ENCODE measurements at regions not wholly inside any gene's neighbourhood (a gene's known extent, or its start where the extent isn't known, plus 50 kb on each side); places are given as distances from the start of the nearest gene placed in this dataset.
A peak's percentile ranks its signal among the peaks of the same experiment; 100 is the strongest.
"Not testable (repeated sequence)": the region's sequence is repeated elsewhere in the genome, so short reads cannot be mapped to it uniquely, and the experiment has no call there.

DNA sequence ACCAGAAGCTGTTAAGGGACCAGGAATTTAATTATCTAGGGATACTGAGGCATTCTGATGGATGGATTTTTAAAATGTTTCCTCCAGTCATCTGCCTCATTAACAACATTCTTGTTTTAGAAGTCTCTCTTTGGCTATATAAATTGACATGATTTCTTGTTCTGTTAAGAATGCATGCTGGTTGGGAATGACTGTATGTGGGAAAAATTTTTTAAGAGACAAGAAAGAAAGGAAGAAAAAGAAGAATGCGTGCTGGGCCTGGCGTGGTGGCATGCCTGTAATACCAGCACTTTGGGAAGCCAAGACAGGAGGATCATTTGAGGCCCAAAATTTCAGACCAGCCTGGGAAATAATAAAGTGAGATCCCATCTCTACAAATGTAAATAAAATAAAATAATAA lies 203.6 kb downstream of the GJA1 start:
- no peak for DNase-seq (ENCODE audit: low read depth)

DNA sequence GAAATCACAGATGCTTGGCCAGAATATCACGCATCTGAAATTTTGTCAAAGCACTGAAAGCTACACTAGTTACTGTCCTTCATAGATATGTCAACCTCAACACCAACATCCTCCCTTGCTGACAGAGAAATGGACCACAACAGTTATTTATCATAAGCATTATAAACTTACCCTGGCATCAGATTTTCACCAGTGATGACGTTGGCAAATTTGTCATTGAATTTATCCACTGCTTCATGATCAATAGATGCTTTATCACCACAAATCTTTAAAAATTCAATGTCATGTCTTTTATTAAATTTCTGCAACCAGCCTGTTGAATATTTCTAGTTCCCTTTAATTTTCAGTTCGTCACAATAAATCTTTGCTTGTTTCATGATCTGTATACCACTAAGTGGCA lies 205.7 kb downstream of the GJA1 start:
- DNase-seq (ENCODE audit: low read depth) = no peak

DNA sequence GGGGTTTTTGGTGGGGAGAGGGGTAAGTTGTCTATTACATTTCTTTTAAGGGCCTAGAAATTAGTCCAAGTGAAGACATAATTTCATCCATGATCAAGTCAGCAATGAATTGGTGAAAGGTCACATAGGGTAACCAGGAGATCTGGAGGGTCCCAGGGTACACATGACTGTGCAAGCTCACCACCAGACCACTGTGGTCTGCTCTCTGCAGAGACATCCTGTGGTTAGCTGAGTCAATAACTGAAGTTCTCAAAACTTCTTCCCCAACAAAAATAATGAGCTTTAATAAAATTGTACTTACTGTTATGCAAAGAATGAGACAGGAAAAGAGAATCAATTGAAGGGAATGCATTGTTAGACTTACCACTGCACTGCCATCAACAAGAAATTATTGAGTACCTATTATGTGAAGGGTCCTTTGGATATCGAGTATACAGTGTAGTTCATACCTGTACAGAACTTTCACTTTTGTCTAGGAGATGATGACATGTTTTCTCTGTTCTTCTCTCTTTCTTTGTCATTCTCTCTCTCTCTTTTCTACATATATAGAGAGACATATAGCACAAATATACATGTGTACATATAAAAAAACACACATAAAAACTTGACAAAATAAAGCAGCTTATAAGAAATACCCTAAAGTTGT lies 209.8 kb downstream of the GJA1 start:
- DNase-seq (ENCODE audit: low read depth) = peak; percentile 37

DNA sequence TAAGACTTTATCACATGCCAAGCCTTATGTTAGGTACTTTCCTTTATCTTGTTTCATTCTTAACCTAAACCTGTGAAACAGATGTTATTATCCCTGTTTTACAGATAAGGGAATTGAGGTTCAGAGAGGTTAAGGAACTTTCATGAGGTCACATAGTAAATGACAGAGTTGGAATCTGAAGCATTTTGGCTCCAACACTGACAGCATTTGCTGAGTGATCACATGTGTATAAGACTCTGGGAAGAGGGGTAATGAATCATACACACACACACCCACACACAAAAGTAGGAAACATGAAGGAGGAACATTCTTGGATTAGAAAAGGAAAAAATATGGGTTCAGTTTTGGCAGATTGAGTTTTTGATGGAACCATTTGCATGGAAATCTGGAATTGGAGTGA lies 212.5 kb downstream of the GJA1 start:
- DNase-seq (ENCODE audit: low read depth) = peak; percentile 60

DNA sequence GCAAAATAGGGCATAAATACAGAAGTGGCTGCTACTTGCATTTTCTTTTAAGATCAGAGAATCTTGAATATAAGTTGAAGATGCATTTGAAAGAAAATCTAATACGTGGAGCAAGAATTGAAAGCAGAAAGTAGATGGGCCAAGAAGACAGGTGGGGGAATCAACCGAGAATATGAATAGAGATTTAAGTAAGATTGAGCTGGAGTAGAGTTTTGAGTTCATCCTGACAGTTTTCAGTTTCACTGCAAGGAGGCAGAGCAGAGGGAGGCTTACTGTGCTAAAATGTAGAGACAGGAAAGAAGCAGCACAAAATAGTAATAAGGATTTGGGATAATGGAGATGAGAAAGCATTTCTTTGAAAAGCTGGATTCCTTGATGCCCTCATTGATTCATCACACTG lies 214.5 kb downstream of the GJA1 start:
- DNase-seq (ENCODE audit: low read depth) = no peak

DNA sequence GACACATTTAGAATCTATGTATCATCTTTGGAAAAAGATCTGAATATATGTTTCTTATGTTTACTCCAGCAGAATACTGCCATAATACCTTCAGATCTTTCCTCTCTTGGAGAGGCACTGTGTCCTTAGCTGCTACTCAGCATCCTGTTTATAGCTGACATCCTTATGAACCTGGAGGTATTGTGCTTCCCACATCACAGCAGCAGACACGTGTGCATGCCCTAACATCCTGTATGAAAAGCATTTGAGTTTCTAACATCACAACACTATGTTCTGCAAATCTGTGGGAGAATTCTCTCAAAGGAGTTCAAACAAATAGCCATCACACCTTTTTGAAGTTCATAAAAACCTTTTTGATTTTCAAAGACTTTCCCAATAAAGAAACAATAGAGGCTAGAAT lies 216.0 kb downstream of the GJA1 start:
- no peak for DNase-seq (ENCODE audit: low read depth)

DNA sequence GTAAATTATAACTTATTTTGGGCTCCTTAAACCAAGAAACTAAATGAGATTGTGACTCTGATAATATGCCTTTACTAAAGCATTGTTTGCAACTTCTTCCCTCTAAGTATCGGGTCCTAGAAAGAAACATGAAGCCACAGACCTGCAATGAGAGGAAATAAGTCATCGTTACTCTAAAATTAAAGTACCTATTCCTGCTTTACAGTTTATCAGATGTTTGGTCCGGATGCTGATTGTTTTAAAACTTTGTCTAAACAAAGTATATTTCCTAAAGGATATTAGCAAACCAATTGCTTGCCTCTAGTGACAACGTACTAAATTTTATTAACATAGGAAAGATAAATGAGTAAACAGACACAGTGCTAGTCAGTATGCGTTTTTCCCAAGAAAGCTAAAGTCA lies 216.8 kb downstream of the GJA1 start:
- DNase-seq (ENCODE audit: low read depth) = no peak

DNA sequence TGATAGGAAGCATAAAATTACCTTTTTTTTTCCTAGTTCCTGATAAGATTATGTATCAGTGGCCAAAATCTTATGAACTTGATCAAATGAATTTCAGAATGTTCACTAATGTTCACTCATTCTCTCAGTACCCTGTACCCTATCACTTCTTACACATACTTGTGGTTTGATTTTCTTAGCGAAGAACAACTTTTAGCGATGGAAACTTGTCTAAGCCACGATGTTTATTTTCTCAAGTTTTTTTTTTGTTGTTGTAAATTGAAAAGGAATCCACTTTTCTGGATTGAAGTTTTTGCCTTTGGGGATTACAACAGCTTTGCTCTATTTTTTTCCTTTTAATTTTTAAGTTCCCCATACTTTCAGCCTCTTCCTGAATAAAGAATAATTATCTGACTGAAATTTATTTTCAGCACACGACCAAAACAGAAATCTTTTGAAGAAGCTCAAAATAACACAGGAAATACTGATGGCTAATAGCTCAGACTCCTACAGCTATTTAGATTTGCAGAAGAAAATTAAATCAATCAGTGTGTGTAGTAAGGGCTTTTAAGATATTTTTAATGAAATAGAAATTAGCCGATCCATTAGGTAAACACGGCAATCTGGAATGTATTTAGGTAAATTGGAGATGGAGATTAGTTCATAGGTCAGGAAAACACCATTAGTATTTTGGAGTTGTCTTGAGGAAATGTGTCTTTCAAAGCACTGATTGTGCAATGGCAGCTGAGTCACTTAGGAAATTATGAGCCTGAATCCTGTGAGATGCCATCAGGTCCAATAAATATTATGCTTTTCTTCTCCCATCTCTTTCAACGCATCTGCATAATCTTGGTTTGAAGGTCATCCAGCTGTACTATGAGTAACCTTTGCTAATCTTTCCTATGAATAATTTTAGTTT lies 217.5 kb downstream of the GJA1 start:
- peak; percentile 68 for DNase-seq (ENCODE audit: low read depth)

DNA sequence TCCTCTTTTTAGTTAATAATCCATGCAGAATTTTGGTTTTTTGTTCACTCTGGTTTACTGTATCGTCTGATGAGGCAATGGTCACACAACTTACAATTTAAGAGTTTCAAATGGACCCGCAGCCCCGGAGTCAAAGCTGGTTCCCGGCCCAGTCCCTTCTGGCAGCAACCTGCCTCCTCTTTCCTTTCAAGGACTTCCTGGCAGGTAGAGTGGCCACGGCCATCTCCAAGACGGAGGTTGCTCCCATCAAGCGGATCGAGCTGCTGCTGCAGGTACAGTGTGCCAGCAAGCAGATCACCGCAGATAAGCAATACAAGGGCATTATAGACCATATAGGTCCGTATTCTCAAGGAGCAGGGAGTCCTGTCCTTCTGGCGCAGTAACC lies 218.2 kb downstream of the GJA1 start:
- DNase-seq (ENCODE audit: low read depth) = no peak

DNA sequence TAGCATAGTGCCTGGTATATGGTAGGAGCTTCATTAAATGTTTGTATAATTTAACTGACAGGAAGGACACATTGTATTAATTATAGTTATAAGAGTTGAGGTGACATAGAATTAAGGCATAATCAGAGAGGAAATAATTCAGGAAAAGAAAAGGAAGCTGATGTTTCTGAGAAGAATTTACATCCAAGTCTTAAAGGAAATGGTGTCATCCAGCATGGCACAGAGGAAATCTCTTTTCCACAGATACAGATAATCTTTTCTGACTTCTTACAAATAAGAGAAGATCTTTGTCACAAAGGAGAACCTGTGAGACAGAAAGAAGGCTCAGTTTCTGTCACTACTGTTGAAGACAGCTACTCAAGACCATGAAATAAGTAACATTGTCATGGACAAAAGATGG lies 222.5 kb downstream of the GJA1 start:
- no peak for DNase-seq (ENCODE audit: low read depth)

DNA sequence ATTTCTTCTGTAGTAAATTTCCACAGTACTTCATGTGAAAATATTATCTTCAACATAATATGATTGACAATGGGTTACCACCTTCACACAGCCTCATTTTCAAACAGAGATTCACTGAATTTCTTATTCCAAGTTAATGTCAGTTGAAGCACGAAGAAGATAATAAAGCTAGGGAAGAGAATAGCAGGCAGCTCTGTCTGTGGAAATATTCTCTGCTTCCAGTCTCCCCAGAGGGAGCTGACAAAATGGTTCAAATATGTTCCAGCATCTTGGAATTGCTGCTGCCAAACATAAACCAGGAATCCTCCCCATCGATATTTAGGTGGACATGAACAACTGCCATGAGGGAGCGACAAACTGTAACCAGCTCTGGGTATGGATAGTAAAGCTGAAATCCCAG lies 224.8 kb downstream of the GJA1 start:
- no peak for DNase-seq (ENCODE audit: low read depth)

DNA sequence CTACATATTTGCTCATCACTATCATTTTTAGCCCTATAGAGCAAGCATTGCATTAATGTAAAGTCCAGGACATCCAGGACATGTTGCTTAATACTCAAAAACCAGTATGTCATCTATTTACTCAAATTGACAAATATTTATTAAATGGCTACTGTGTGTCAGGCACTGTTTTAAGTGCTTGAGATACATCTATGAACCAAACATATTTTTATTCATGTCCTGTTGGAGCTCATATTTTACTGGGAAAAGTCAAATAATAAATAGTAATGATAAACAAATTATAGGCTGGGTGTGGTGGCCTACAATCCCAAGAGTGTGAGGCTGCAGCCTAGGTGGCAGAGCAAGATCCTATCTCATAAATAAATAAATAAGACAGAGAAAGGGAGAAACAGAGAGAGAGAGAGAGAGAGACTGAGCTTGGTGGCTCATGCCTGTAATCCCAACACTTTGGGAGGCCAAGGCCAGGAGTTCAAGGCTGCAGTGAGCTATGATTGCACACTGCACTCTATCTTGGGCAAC lies 227.9 kb downstream of the GJA1 start:
- DNase-seq (ENCODE audit: low read depth) = no peak

DNA sequence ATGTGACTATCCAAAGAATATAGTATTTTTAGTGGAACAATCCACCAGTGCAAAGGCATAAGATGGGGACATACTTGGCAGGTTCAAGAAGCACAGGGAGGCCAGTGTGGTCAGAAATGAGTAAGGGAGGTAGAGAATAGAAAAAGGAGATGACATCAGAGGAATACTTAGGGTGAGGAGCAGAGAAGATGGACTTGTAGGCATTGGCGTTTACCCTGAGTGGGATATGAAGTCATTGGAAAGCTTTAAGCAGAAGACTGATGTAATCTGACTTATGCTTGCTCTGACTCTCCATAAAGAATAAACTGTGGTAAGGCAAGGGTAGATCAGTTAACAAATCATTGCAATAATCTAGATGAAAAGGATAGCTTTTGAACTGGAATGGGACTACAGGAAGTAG lies 228.7 kb downstream of the GJA1 start:
- DNase-seq (ENCODE audit: low read depth) = no peak

DNA sequence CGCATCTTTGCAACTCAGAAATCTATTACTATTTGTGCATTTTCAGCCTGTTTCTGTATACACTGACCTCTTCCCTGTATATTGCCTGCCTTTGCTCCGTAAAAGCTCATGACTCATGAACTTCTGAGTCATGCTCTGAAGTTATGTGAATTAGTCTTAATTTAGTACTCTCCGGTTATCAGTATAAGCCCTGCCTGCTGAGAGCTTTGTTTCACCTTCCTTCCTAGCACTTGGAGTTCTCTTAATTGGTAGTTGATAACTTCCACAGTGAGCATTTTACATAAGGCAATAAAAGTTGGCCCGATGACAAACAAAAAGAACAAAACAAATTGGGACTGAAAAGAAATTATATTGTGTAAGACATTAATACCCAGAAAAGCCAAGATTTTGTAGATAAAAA lies 231.4 kb downstream of the GJA1 start:
- peak; percentile 63 for DNase-seq (ENCODE audit: low read depth)

DNA sequence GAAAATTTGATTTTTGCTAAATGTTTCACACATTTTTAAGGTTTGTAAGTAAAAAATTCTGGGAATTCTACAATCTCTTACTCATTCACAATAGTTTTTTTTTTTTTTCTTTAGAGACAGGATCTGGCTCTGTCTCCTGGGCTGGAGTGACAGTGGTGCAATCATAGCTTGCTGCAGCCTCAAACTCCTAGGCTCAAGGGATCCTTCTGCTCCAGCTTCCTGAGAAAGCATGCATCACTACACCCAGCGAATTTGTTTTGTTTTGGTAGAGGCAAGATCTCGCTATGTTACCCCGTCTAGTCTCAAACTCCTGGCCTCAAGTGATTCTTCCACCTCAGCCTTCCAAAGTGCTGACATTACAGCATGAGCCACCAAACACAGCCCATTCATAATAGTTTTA lies 232.8 kb downstream of the GJA1 start:
- peak; percentile 37 for DNase-seq (ENCODE audit: low read depth)

DNA sequence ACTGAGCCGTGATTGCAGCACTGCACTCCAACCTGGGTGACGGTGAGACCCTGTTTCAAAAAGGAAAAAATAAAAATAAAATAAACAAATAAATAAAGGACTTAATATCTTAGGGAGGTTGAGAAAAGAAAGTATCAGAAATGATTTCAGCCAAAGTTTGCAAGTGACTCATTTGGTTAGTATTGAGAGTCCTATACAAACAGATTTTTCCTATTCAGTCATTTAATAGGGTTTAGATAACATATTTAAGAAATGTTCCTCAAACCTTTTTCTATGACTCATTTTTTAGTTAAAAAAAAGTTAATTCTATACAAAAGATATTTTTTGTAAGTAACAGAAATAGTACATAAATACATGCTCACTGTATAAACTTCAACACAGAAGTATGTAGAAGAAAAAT lies 235.1 kb downstream of the GJA1 start:
- DNase-seq (ENCODE audit: low read depth) = no peak

DNA sequence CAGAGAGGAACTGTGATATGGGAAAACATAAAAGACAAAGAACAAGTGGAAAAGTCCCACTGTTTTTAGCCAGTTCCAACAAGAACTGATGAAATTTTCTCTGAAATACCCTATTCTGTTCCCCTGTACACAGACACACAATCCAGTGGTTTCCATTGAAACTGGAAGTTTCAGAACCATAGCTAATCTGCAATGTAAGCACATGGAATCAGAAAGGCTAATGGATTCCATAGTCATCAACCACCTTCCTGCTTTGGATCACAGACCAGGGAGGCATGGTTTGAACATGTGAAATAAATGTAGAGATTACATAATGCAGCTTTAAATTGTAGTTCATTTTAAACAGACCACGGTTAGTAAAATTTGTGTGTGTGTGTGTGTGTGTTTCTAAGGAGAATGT lies 242.1 kb downstream of the GJA1 start:
- DNase-seq (ENCODE audit: low read depth) = no peak

DNA sequence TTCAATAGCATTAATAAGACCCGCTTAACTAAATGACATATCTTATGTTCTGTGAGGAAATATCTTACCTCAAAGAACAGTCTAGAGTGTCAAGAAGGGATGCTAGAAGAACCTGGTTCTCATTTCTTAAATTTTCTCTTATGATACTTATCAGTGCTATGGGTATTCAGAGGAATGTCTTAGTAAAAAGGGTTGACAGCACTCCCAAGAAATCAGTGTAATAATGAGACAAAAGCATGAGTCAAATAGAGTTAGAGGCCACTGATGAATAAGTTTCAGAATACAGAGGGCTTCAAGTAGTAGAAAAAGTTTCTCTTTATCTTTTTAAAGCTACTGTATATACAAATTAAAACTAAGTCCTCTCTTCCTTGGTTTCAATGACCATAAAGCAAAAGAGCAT lies 242.8 kb downstream of the GJA1 start:
- DNase-seq (ENCODE audit: low read depth) = no peak

DNA sequence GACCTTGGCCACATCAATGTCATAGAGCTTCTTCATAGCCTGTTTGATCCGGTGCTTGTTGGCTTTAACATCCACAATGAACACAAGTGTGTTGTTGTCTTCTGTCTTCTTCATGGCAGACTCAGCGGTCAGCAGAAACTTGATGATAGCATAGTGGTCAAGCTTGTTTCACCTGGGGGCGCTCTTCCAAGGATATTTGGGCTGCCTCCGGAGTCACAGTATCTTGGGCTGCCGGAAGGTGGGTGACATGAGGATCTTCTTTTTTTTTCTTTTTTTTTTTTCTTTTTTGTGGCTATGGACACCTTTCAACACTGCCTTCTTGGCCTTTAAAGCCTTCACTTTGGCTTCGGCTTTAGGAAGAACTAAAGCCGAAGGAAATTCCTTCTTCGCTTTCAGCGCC lies 244.6 kb downstream of the GJA1 start:
- DNase-seq (ENCODE audit: low read depth) = no peak

DNA sequence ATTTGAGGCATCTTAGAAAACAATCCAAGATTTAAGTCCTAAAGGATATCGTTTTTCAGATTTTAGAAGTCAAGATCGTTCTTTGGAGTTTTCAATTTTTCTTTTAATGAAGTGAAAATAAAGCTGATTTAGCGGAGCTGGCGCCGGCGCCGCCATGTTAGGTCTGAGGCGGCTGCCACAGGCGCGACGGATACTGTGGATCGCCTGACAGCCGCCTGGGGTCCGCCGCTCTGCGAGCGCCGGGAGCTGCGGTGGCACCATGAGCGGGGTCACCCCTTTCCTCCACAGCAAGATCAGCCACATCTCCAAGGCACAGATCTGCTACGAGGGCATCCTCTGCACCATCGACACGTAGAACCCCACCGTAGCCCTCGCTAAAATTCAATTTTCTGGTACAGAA lies 247.2 kb downstream of the GJA1 start:
- no peak for DNase-seq (ENCODE audit: low read depth)

DNA sequence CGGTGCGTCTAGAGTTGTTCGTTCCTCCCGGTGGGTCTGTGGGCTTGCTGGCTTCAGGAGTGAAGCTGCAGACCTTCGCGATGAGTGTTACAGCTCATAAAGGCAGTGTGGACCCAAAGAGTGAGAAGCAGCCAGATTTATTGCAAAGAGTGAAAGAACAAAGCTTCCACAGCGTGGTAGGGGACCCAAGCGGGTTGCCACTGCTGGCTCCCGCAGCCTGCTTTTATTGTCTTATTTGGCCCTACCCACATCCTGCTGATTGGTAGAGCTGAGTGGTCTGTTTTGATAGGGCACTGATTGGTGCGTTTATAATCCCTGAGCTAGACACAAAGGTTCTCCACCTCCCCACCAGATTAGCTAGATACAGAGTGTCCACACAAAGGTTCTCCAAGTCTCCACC lies 250.4 kb downstream of the GJA1 start:
- DNase-seq (ENCODE audit: low read depth) = not testable (repeated sequence)

DNA sequence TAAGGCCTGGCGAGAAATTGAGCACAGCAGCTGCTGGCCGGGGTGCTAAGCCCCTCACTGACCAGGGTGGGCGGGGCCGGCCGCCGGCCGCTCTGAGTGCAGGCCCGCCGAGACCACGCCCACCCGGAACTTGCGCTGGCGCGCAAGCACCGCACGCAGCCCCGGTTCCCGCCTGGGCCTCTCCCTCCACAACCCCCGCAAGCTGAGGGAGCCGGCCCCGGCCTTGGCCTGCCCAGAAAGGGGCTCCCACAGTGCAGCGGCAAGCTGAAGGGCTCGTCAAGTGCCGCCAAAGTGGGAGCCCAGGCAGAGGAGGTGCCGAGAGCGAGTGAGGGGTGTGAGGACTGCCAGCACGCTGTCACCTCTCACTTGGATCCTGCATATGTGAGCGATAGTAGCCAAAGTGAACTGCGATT lies 251.2 kb downstream of the GJA1 start:
- DNase-seq (ENCODE audit: low read depth) = no peak

DNA sequence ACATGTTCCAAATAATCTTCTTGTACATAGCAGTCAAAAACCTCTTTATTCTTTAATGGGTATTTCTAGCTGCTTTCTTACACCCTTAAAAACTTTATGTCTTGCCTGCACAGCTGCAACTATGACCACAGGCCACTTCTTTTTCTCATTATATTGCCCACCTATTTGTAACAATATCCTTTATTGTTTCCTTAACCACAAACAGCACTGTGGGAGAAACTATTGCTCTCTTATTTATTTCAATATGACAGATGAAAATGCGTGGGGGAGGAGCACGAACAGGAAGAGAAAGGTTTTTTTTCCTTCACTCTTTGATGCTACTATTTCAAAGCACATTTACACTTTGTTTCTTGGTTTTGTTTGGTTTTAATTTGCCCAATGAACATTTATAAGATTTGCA lies 253.5 kb downstream of the GJA1 start:
- no peak for DNase-seq (ENCODE audit: low read depth)

DNA sequence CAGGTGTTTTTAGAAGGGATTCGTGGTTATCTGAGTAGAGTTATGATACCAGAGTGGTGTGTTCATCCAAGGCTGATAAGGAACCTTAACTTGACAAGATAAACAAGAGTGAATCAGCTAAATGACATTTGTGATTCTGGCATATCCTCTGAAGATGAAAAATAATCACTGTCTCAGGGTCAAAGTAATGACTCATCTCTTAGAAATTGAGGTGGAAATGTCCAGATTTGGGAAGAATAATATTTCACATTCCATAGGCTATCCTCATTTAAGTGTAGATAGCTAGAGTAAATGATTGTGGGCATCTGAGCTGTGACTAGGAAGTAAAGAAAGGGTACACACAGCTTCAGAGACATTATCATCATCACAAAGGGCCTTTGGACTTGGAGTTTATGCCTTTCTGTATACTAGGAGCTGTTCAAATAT lies 255.7 kb downstream of the GJA1 start:
- no peak for DNase-seq (ENCODE audit: low read depth)

Measured in non-pigmented ciliary epithelial cell (primary cell).